MM.1S (cell line): ENCODE measurements at regions not wholly inside any gene's neighbourhood (a gene's known extent, or its start where the extent isn't known, plus 50 kb on each side); places are given as distances from the start of the nearest gene placed in this dataset.

ENCODE experiments used
- DNase-seq: peaks from one replicate; pipeline ENCODE4 v3.0.0-alpha.2; 2015
- H2AFZ ChIP-seq: fragments of 300-600 bp; sonication (generic); 2 replicates; pipeline ENCODE4 v1.6.0; 2016; ENCODE audit warnings: antibody characterized with exemption, low read length
- H3F3A ChIP-seq: fragments of 300-600 bp; sonication (generic); 2 replicates; pipeline ENCODE4 v1.6.1; 2016; ENCODE audit warnings: mild to moderate bottlenecking, antibody characterized with exemption, low read length, moderate library complexity, mixed read lengths; ENCODE audit not compliant: insufficient read depth
- H3K27ac ChIP-seq: fragments of 300-600 bp; sonication (generic); 2 replicates; pipeline ENCODE4 v1.5.1; 2016; ENCODE audit warnings: mild to moderate bottlenecking, low read length
- H3K27me3 ChIP-seq: fragments of 300-600 bp; sonication (generic); replicated peaks from 2 replicates; pipeline ENCODE4 v1.6.0; 2016; ENCODE audit warnings: low read length; ENCODE audit not compliant: insufficient read depth
- H3K36me3 ChIP-seq: fragments of 300-600 bp; sonication (generic); replicated peaks from 2 replicates; pipeline ENCODE4 v1.6.1; 2016; ENCODE audit warnings: mild to moderate bottlenecking, low read length, mixed read lengths; ENCODE audit not compliant: insufficient read depth
- H3K4me1 ChIP-seq: fragments of 300-600 bp; sonication (generic); 2 replicates; pipeline ENCODE4 v1.6.1; 2016; ENCODE audit warnings: low read length, mixed read lengths
- H3K4me2 ChIP-seq: fragments of 300-600 bp; sonication (generic); 2 replicates; pipeline ENCODE4 v1.6.0; 2016; ENCODE audit warnings: low read depth, low read length
- H3K4me3 ChIP-seq: fragments of 300-600 bp; sonication (generic); 2 replicates; pipeline ENCODE4 v1.5.1; 2016; ENCODE audit warnings: low read length, mixed read lengths
- H3K79me2 ChIP-seq: fragments of 300-600 bp; sonication (generic); 2 replicates; pipeline ENCODE4 v1.6.1; 2016; ENCODE audit warnings: mixed run types, low read length, mixed read lengths
- H3K9ac ChIP-seq: fragments of 300-600 bp; sonication (generic); 2 replicates; pipeline ENCODE4 v1.6.1; 2016; ENCODE audit warnings: low read length, mixed read lengths
- H3K9me2 ChIP-seq: fragments of 300-600 bp; sonication (generic); replicated peaks from 2 replicates; pipeline ENCODE4 v1.6.1; 2016; ENCODE audit warnings: mild to moderate bottlenecking, low read length, mixed read lengths; ENCODE audit not compliant: insufficient read depth
- H3K9me3 ChIP-seq: fragments of 300-600 bp; sonication (generic); replicated peaks from 2 replicates; pipeline ENCODE4 v1.6.1; 2016; ENCODE audit warnings: mild to moderate bottlenecking, low read length, mixed read lengths; ENCODE audit not compliant: insufficient read depth
- H4K20me1 ChIP-seq: fragments of 300-600 bp; sonication (generic); 2 replicates; pipeline ENCODE4 v1.6.1; 2016; ENCODE audit warnings: mild to moderate bottlenecking, low read length, moderate library complexity, mixed read lengths; ENCODE audit not compliant: insufficient read depth
- EZH2 ChIP-seq: fragments of 300-600 bp; sonication (generic); optimal IDR thresholded peaks from 2 replicates; pipeline ENCODE3; 2017; ENCODE audit warnings: low read depth, mild to moderate bottlenecking, antibody characterized with exemption, low read length, mixed read lengths
- EZH2phosphoT487 ChIP-seq: fragments of 300-600 bp; sonication (generic); IDR thresholded peaks from 2 replicates; pipeline ENCODE4 v1.6.1; 2018; ENCODE audit warnings: antibody characterized with exemption, low read length
- TF ChIP-seq, protein P1 (sequence below): fragments of 300-600 bp; sonication (generic); IDR thresholded peaks from 2 replicates; pipeline ENCODE4 v1.5.1; 2016; ENCODE audit warnings: antibody characterized with exemption, low read length, mixed read lengths

DNA sequence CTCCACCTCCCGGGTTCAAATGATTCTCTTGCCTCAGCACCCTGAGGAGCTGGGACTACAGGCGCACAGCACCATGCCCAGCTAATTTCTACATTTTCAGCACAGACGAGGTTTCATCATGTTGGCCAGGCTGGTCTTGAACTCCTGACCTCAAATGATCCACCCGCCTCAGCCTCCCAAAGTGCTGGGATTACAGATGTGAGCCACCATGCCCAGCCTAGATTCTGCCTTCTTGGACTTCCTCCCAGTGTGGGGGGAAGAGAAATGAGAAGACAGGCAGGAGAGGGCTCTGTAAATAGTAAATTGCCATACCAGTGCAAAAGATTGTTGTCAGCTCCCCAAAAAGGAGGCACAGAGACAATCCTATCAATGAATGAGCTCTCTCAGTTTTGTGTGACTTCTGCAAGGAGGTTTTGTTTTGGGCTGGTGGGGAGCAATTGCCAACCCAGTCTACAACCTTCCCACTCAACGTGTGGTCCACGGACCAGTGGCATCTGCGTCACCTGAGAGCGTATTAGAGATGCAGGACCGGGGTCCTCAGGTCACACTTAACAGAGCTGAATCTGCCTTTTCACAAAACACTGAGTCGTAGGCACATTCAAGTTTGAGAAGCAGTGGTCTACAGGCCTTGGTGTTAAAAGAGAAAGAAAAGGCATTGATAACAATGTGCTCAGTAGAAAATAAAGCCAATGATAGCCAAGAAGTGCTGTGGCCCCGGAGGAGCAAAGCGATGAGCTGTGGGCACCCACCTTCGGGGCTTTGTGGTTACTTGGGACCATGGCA lies 78.1 kb downstream of the MYCN start:
- Histone ChIP-seq H3K27me3 (no peaks in the 10 kb centered on the region), H3K9me3 (no peaks in the 10 kb centered on the region), H3K36me3 (no peaks in the 10 kb centered on the region), H3K27ac (no peak overlapping the region), H3K9ac (no peak overlapping the region), H3K9me2 (no peaks in the 10 kb centered on the region), H3K4me1 (no peaks in the 10 kb centered on the region), H3K79me2 (no peaks in the 10 kb centered on the region), H3K4me3 (no peak overlapping the region), H3F3A (peaks cover 6% of the 10 kb centered on the region; the same call in 1 of the 2 replicates), H2AFZ (no peak overlapping the region), H4K20me1 (no peaks in the 10 kb centered on the region), H3K4me2 (no peak overlapping the region)
- DNase-seq = no peak
- TF ChIP-seq, protein P1, sequence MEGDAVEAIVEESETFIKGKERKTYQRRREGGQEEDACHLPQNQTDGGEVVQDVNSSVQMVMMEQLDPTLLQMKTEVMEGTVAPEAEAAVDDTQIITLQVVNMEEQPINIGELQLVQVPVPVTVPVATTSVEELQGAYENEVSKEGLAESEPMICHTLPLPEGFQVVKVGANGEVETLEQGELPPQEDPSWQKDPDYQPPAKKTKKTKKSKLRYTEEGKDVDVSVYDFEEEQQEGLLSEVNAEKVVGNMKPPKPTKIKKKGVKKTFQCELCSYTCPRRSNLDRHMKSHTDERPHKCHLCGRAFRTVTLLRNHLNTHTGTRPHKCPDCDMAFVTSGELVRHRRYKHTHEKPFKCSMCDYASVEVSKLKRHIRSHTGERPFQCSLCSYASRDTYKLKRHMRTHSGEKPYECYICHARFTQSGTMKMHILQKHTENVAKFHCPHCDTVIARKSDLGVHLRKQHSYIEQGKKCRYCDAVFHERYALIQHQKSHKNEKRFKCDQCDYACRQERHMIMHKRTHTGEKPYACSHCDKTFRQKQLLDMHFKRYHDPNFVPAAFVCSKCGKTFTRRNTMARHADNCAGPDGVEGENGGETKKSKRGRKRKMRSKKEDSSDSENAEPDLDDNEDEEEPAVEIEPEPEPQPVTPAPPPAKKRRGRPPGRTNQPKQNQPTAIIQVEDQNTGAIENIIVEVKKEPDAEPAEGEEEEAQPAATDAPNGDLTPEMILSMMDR = no peak
- TF ChIP-seq EZH2 (no peak), EZH2phosphoT487 (no peak)

DNA sequence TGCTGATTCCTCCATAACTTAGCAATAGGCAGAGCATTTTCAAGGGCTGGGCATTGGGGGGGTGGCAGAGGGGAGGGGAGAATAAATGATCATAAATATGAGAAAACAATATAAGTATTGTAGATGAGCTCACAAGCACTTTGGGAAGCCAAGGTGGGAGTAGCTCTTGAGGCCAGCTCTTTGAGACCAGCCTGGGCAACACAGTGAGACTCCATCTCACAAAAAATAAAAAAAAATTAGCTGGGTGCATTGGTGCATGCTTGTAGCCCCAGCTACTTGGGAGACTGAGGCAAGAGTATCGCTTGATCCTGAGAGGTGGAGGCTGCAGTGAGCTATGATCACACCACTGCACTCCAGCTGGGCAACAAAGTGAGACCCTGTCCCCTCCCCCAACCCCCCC lies 75.9 kb downstream of the MYCN start:
- TF ChIP-seq EZH2 (no peak), EZH2phosphoT487 (no peak)
- TF ChIP-seq, protein P1 = no peak
- peaks cover 8% of the 10 kb centered on the region; the same call in 1 of the 2 replicates for H3K4me1 ChIP-seq
- H3K9me3 ChIP-seq = no peaks in the 10 kb centered on the region
- no peak for DNase-seq
- H3F3A ChIP-seq = peaks cover 6% of the 10 kb centered on the region; the same call in 1 of the 2 replicates
- H3K9me2 ChIP-seq = no peaks in the 10 kb centered on the region
- no peaks in the 10 kb centered on the region for H3K27me3 ChIP-seq
- H3K9ac ChIP-seq = no peak overlapping the region
- no peak overlapping the region for H2AFZ ChIP-seq
- H3K27ac ChIP-seq = no peak overlapping the region
- H3K4me3 ChIP-seq = no peak overlapping the region
- no peaks in the 10 kb centered on the region for H3K36me3 ChIP-seq
- H3K79me2 ChIP-seq = no peaks in the 10 kb centered on the region
- H3K4me2 ChIP-seq = no peak overlapping the region
- no peaks in the 10 kb centered on the region for H4K20me1 ChIP-seq

DNA sequence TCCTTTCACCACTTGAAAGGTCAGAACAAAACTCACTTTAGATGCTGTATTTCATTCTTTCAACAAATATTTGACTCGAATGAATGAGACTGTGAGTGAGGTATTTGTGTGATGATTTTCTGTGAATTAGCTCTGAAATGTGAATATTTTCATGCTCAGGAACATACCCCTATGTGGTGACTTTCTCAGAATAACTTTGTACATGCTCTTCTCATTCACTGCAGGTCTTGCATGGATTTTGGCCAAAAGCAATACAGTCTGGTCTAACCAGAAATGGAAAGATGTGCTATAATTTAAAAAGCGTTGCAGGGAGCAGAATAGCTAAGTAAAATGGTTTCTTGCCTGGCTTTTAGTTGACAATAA lies 75.5 kb downstream of the MYCN start:
- Histone ChIP-seq H3K9me3 (no peaks in the 10 kb centered on the region), H2AFZ (no peak overlapping the region), H3K79me2 (no peaks in the 10 kb centered on the region), H3K36me3 (no peaks in the 10 kb centered on the region), H3K9ac (no peak overlapping the region), H3K27me3 (no peaks in the 10 kb centered on the region), H3K27ac (no peak overlapping the region), H3K4me3 (no peak overlapping the region), H4K20me1 (no peaks in the 10 kb centered on the region), H3F3A (peaks cover 6% of the 10 kb centered on the region; the same call in 1 of the 2 replicates), H3K9me2 (no peaks in the 10 kb centered on the region), H3K4me1 (peaks cover 8% of the 10 kb centered on the region; the same call in 1 of the 2 replicates), H3K4me2 (no peak overlapping the region)
- DNase-seq = no peak
- no peak for TF ChIP-seq EZH2
